Common myeloid progenitor, CD34-positive (primary cell): ENCODE measurements at regions not wholly inside any gene's neighbourhood (a gene's known extent, or its start where the extent isn't known, plus 50 kb on each side); places are given as distances from the start of the nearest gene placed in this dataset.
"Not testable (repeated sequence)": the region's sequence is repeated elsewhere in the genome, so short reads cannot be mapped to it uniquely, and the experiment has no call there.

Experiments
- CTCF ChIA-PET: fragments of 350-600 bp; sonication (Branson Sonifier 250); formaldehyde crosslinking; loops from one replicate; lab custom pipeline; 2021; ENCODE audit warnings: antibody characterized with exemption; lab: Charles Lee
- POLR2A ChIA-PET: fragments of 350-600 bp; sonication (Branson Sonifier 250); formaldehyde crosslinking; loops from one replicate; lab custom pipeline; 2021; ENCODE audit warnings: antibody characterized with exemption; lab: Charles Lee
- DNase-seq, 3 donors: peaks; one replicate each; pipeline versions ENCODE4 v3.0.0 to v3.0.0-alpha.2; 2013
- H3K27ac ChIP-seq, 2 experiments: 1 replicate in 1 of 2; 2 replicates in 1 of 2; pipeline ENCODE4 v1.7.0; 2013; ENCODE audit warnings: inconsistent platforms in 2 of 2, low read length in 2 of 2, mild to moderate bottlenecking in 2 of 2, low read depth in 1 of 2, moderate library complexity in 1 of 2; ENCODE audit not compliant: severe bottlenecking in 2 of 2, insufficient read depth in 1 of 2, poor library complexity in 1 of 2
- H3K27me3 ChIP-seq, 5 experiments: replicated peaks in 2 of 5; 1 replicate in 3 of 5; 2 replicates in 2 of 5; pipeline versions ENCODE4 v1.6.1 to v1.7.0; 2013; ENCODE audit warnings: low read length in 4 of 5, mild to moderate bottlenecking in 2 of 5, moderate library complexity in 2 of 5, inconsistent platforms in 1 of 5; ENCODE audit not compliant: insufficient read depth in 5 of 5, control insufficient read depth in 4 of 5
- H3K36me3 ChIP-seq, 4 experiments: 1 replicate in 2 of 4; 2 replicates in 2 of 4; pipeline versions ENCODE4 v1.6.1 to v1.7.0; 2013; ENCODE audit warnings: low read length in 3 of 4, control low read depth in 1 of 4, mild to moderate bottlenecking in 1 of 4; ENCODE audit not compliant: control insufficient read depth in 4 of 4, insufficient read depth in 4 of 4
- H3K4me1 ChIP-seq, 4 experiments: 1 replicate in 3 of 4; 2 replicates in 1 of 4; pipeline versions ENCODE4 v1.6.1 to v1.7.1; 2013; ENCODE audit warnings: low read length in 3 of 4, mild to moderate bottlenecking in 3 of 4, control low read depth in 1 of 4, inconsistent platforms in 1 of 4, moderate library complexity in 1 of 4; ENCODE audit not compliant: control insufficient read depth in 4 of 4, insufficient read depth in 4 of 4; ENCODE audit errors: control extremely low read depth in 1 of 4
- H3K4me3 ChIP-seq, 7 experiments: 1 replicate in 4 of 7; 2 replicates in 3 of 7; pipeline versions ENCODE4 v1.5.1 to v1.7.0; 2013; ENCODE audit warnings: mild to moderate bottlenecking in 7 of 7, low read length in 6 of 7, moderate library complexity in 6 of 7, inconsistent platforms in 2 of 7, low read depth in 2 of 7, control low read depth in 1 of 7; ENCODE audit not compliant: insufficient read depth in 4 of 7, control insufficient read depth in 1 of 7; ENCODE audit errors: extremely low read depth in 1 of 7
- H3K9me3 ChIP-seq, 5 experiments: 1 replicate in 4 of 5; 2 replicates in 1 of 5; pipeline versions ENCODE4 v1.6.1 to v1.7.1; 2013; ENCODE audit warnings: low read length in 4 of 5, mild to moderate bottlenecking in 2 of 5, inconsistent platforms in 1 of 5, low read depth in 1 of 5, moderate library complexity in 1 of 5; ENCODE audit not compliant: control insufficient read depth in 4 of 5, insufficient read depth in 2 of 5; ENCODE audit errors: control extremely low read depth in 1 of 5
- WGBS: methylation state at CpG from one replicate; pipeline ENCODE4 v1.1.5; 2013; ENCODE audit not compliant: insufficient coverage; 5-methylcytosine and 5-hydroxymethylcytosine counted together

DNA sequence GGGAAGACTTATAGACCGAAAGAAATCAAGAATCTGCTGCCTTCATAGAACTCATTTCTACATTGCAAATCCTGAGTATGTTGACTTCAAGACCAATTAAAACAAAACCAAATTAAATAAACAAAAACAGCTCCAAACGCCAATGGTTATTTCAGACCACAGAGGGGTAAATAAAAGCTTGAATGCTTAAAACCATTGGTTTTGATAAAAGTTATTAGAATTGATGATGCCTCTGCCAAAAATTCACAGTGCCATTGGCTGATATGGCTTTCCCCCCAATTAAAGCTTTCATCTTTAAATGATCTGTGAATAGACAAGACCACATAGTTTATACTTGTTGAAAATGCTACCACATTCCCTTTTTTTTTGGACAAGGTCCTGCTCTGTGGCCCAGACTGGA, 188.5 kb downstream of the NFKBIZ start:
- H3K4me3 ChIP-seq: no peak overlapping the region
- POLR2A ChIA-PET: no interaction called here
- H3K36me3 ChIP-seq: no peaks in the 10 kb centered on the region
- no peaks in the 10 kb centered on the region for H3K27me3 ChIP-seq
- H3K27ac ChIP-seq: no peak overlapping the region
- peaks cover 0 to 2% (median 0%) of the 10 kb centered on the region in 4 experiments for H3K4me1 ChIP-seq
- DNase-seq: no peak
- CTCF ChIA-PET: interaction anchor here (0.6 to 0.8 kb wide), 3 partner anchors 10 to 188 kb away, joined by 3 read pairs; no protein-coding TSS in a partner anchor
- 100% methylated on average over 1 of the region's 2 CpGs for WGBS
- peaks cover 0 to 8% (median 3%) of the 10 kb centered on the region in 5 experiments for H3K9me3 ChIP-seq

DNA sequence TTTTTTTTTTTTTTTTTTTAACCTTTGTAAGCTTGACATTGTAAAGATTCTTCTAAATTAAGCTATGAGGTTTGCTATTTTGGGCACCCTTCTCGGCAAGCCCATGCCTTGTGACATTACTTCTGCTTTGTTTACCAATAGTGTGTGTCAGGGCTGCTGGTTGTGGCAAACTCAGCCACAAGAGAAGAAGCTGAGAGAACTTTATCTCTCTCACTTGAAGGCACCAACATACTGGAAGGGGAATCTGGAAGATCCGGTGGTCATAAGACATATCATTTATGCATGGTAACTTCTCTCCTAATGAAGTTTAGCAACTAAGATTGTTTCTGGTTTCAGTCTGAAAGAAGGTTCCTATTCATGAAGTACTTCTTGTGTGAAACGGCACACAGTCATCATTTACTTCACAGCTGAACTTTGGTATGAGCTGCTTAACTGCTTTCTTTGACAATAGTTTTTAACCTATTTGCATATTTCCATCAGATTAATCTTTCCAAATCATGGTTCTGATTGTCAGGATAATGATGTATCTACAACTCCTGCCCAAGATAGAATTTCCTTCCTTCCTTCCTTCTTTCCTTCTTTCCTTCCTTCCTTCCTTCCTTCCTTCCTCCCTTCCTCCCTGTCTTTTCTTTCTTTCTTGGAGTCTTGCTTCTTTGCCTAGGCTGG, 189.3 kb downstream of the NFKBIZ start:
- H3K9me3 ChIP-seq: peaks cover 0 to 8% (median 3%) of the 10 kb centered on the region in 5 experiments
- peak in 2 of 3 donors; percentile 67 to 74 for DNase-seq
- ChIA-PET POLR2A (no interaction called here), CTCF (interaction anchor here (0.7 kb wide), 1 partner anchor 186 kb away, joined by 3 read pairs; no protein-coding TSS in a partner anchor)
- H3K27me3 ChIP-seq: no peaks in the 10 kb centered on the region
- WGBS: 47% methylated on average over 3 of the region's 3 CpGs
- no peaks in the 10 kb centered on the region for H3K36me3 ChIP-seq
- H3K27ac ChIP-seq: no peak overlapping the region
- H3K4me1 ChIP-seq: peaks cover 0 to 2% (median 0%) of the 10 kb centered on the region in 4 experiments
- no peak overlapping the region for H3K4me3 ChIP-seq

- H3K4me1 ChIP-seq, DNase-seq, CTCF ChIA-PET, H3K9me3 ChIP-seq, POLR2A ChIA-PET, H3K36me3 ChIP-seq, H3K4me3 ChIP-seq, H3K27me3 ChIP-seq, H3K27ac ChIP-seq: not testable (repeated sequence)
- WGBS: 94% methylated on average over 6 of the region's 8 CpGs
Observed at GRCh38 chr3:102040144-102040543, 190.8 kb downstream of the NFKBIZ start.

DNA sequence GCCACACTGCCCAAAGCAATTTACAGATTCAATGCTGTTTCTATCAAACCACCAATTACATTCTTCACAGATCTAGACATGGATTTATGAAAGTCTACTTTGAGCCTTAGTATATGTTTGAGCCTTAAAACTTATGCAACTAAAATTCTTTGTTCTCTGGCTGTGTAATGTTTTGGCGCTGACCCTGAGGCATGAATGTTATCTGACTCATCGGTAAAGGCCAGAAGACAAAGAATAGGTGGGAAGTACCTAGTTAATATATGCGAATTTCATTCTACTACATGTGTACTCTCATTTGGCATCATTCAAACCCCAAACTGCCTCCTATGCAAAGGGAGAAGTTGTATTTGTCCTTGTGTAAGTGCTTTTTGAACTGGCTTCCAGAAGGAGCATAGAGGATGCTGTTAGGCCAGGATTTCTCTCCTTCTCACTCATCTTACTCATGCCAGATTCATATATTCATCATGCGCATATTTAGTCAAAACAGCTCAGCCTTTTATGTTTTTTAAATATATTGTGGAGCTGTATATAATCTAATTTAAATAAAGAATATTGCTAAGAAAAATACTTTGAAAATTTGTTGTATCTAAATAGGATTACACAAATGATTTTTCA, 204.2 kb downstream of the NFKBIZ start:
- DNase-seq: no peak
- Histone ChIP-seq H3K4me1 (peaks cover 0 to 13% (median 1%) of the 10 kb centered on the region in 4 experiments), H3K27me3 (no peaks in the 10 kb centered on the region), H3K4me3 (no peak overlapping the region), H3K9me3 (peaks cover 0 to 18% (median 6%) of the 10 kb centered on the region in 5 experiments), H3K36me3 (no peaks in the 10 kb centered on the region), H3K27ac (no peak overlapping the region)
- WGBS: 100% methylated on average over 1 of the region's 4 CpGs
- ChIA-PET CTCF (no interaction called here), POLR2A (no interaction called here)

DNA sequence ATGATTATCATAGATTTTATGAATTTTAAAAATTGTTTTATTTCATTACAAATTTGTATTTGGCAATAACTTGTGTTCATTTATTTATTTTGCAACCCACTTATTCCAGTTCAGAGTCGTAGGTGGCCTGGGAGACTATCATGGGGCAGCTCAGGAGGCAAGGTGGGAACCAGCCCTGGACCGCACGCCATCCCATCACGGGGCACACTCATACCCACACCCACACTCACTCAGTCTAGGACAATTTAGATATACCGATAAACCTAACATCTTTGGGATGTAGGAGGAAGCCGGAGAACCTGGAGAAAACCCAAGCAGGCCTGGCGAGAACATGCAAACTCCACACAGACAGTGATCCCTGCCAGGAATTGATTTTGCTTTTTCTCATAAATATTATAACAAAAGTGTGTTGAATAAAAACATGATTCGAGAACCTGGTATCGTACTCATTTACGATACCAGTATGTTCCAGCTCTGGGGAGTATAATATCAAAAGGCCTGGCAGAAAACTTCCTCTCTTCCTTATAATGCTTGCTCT, 205.3 kb downstream of the NFKBIZ start:
- CTCF ChIA-PET: interaction anchor here (0.6 kb wide), 1 partner anchor 8 kb away, joined by 3 read pairs; no protein-coding TSS in a partner anchor
- DNase-seq: no peak
- Histone ChIP-seq H3K27ac (no peak overlapping the region), H3K4me1 (peaks cover 0 to 13% (median 6%) of the 10 kb centered on the region in 4 experiments), H3K36me3 (no peaks in the 10 kb centered on the region), H3K4me3 (no peak overlapping the region), H3K9me3 (peaks cover 0 to 7% (median 3%) of the 10 kb centered on the region in 5 experiments), H3K27me3 (no peaks in the 10 kb centered on the region)
- no CpG with 5 or more reads among the region's 10 CpGs for WGBS
- POLR2A ChIA-PET: no interaction called here

DNA sequence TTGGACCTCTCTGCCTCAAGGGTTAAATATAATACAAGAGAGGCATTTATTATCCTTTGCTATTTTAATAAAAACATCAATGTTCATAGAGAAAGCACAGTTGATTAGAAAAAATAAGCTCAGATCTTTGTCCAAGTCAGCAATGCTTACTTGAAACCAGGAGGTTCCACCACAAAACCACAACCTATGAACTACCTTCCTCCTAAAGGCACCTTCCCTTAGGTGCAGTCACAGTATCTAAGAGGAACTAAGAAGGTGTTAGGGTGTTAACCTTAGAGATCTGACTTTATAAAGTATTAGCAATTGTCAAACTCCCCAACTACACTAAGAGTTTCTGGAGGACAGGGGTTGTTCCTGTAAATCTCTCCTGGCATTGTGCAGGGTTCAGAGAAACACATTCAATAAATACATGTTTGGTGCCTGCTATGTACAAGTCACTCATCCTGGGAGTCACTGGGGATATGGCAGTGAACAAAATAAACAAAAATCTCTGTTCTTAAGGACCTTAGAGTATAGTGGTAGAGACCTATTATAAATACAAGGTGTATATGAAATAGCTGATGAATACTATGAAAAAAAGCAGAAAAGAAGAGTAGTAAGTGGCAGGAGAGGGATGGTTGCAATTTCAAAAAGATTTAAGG, 208.6 kb downstream of the NFKBIZ start:
- Histone ChIP-seq H3K27me3 (no peaks in the 10 kb centered on the region), H3K4me1 (peaks cover 0 to 13% (median 6%) of the 10 kb centered on the region in 4 experiments), H3K36me3 (no peaks in the 10 kb centered on the region), H3K9me3 (no peaks in the 10 kb centered on the region), H3K4me3 (no peak overlapping the region), H3K27ac (no peak overlapping the region)
- ChIA-PET POLR2A (no interaction called here), CTCF (no interaction called here)
- peak in 2 of 3 donors; percentile 69 to 80 for DNase-seq
